Mesenchymal stem cell (in vitro differentiated cells and primary cell): ENCODE measurements at regions not wholly inside any gene's neighbourhood (a gene's known extent, or its start where the extent isn't known, plus 50 kb on each side); places are given as distances from the start of the nearest gene placed in this dataset.

Experiments
- DNase-seq: peaks from one replicate; pipeline ENCODE4 v3.0.0-alpha.2; 2013
- H2AFZ ChIP-seq: one replicate; pipeline ENCODE4 v1.6.1; 2013; ENCODE audit warnings: low read depth, mild to moderate bottlenecking, control low read depth, inconsistent platforms, low read length, moderate library complexity
- H2AK5ac ChIP-seq: 2 replicates; pipeline ENCODE4 v1.6.1; 2013; ENCODE audit warnings: low read length, moderate library complexity, mild to moderate bottlenecking, inconsistent platforms; ENCODE audit not compliant: severe bottlenecking
- H2BK120ac ChIP-seq: one replicate; pipeline ENCODE4 v1.6.1; 2013; ENCODE audit warnings: low read depth, mild to moderate bottlenecking, inconsistent platforms, low read length, moderate library complexity
- H2BK12ac ChIP-seq, 2 experiments: one replicate each; pipeline ENCODE4 v1.6.1; 2013; ENCODE audit warnings: inconsistent platforms in 2 of 2, low read length in 2 of 2, mild to moderate bottlenecking in 2 of 2, moderate library complexity in 2 of 2, control low read depth in 1 of 2
- H2BK15ac ChIP-seq: one replicate; pipeline ENCODE4 v1.6.1; 2013; ENCODE audit warnings: mild to moderate bottlenecking, low read depth, inconsistent platforms; ENCODE audit not compliant: poor library complexity, severe bottlenecking
- H2BK5ac ChIP-seq: 2 replicates; pipeline ENCODE4 v1.6.1; 2013; ENCODE audit warnings: low read depth, mild to moderate bottlenecking, low read length, control low read depth, inconsistent platforms; ENCODE audit not compliant: poor library complexity, severe bottlenecking
- H3K14ac ChIP-seq, 2 experiments: one replicate each; pipeline ENCODE4 v1.6.1; 2013; ENCODE audit warnings: inconsistent platforms in 2 of 2, low read length in 2 of 2, control low read depth in 1 of 2, mild to moderate bottlenecking in 1 of 2, moderate library complexity in 1 of 2
- H3K18ac ChIP-seq, 2 experiments: one replicate each; pipeline ENCODE4 v1.6.1; 2013; ENCODE audit warnings: inconsistent platforms in 2 of 2, low read length in 2 of 2, control low read depth in 1 of 2, low read depth in 1 of 2, mild to moderate bottlenecking in 1 of 2
- H3K23ac ChIP-seq, 2 experiments: one replicate each; pipeline ENCODE4 v1.6.1; 2013; ENCODE audit warnings: inconsistent platforms in 2 of 2, low read length in 2 of 2, mild to moderate bottlenecking in 2 of 2, moderate library complexity in 2 of 2, control low read depth in 1 of 2
- H3K27ac ChIP-seq: 2 replicates; pipeline ENCODE4 v1.5.1; 2013; ENCODE audit warnings: mild to moderate bottlenecking, moderate library complexity, low read length, control low read depth, inconsistent platforms; ENCODE audit not compliant: poor library complexity, severe bottlenecking
- H3K27me3 ChIP-seq, 2 experiments: 2 replicates each; pipeline versions ENCODE4 v1.6.1 to v1.7.0; 2013; ENCODE audit warnings: low read length in 2 of 2, mild to moderate bottlenecking in 2 of 2, moderate library complexity in 2 of 2, control low read depth in 1 of 2, inconsistent platforms in 1 of 2; ENCODE audit not compliant: control insufficient read depth in 1 of 2, insufficient read depth in 1 of 2
- H3K36me3 ChIP-seq, 2 experiments: 2 replicates each; pipeline versions ENCODE4 v1.6.1 to v1.7.0; 2013; ENCODE audit warnings: low read length in 2 of 2, control low read depth in 1 of 2, inconsistent platforms in 1 of 2, low read depth in 1 of 2, mild to moderate bottlenecking in 1 of 2; ENCODE audit not compliant: insufficient read depth in 2 of 2, control insufficient read depth in 1 of 2
- H3K4ac ChIP-seq, 2 experiments: one replicate each; pipeline ENCODE4 v1.6.1; 2013; ENCODE audit warnings: inconsistent platforms in 2 of 2, low read length in 2 of 2, mild to moderate bottlenecking in 2 of 2, moderate library complexity in 2 of 2, control low read depth in 1 of 2, low read depth in 1 of 2
- H3K4me1 ChIP-seq: 2 replicates; pipeline ENCODE4 v1.6.1; 2013; ENCODE audit warnings: low read depth, low read length, control low read depth; ENCODE audit not compliant: control insufficient read depth, insufficient read depth
- H3K4me2 ChIP-seq: 2 replicates; pipeline ENCODE4 v1.6.1; 2013; ENCODE audit warnings: low read length, mild to moderate bottlenecking, inconsistent platforms; ENCODE audit not compliant: poor library complexity, severe bottlenecking
- H3K4me3 ChIP-seq, 2 experiments: 2 replicates each; pipeline versions ENCODE4 v1.5.1 to v1.7.0; 2013; ENCODE audit warnings: low read length in 2 of 2, mild to moderate bottlenecking in 2 of 2, control low read depth in 1 of 2, low read depth in 1 of 2; ENCODE audit not compliant: insufficient read depth in 1 of 2
- H3K79me1 ChIP-seq: replicated peaks from 2 replicates; pipeline ENCODE4 v1.6.1; 2013; ENCODE audit warnings: mild to moderate bottlenecking, control low read depth, low read length, inconsistent platforms; ENCODE audit not compliant: poor library complexity, severe bottlenecking
- H3K9ac ChIP-seq: 2 replicates; pipeline ENCODE4 v1.7.0; 2013; ENCODE audit warnings: mild to moderate bottlenecking, low read length, moderate library complexity
- H3K9me3 ChIP-seq: 2 replicates; pipeline ENCODE4 v1.7.0; 2013; ENCODE audit warnings: mild to moderate bottlenecking, low read length; ENCODE audit not compliant: control insufficient read depth
- H4K8ac ChIP-seq: one replicate; pipeline ENCODE4 v1.6.1; 2013; ENCODE audit warnings: inconsistent platforms, mild to moderate bottlenecking, low read length, moderate library complexity
- H4K91ac ChIP-seq: one replicate; pipeline ENCODE4 v1.6.1; 2013; ENCODE audit warnings: mild to moderate bottlenecking, low read length, inconsistent platforms
- WGBS: methylation state at CpG from one replicate; pipeline ENCODE4 v1.1.7; 2013; ENCODE audit warnings: mixed read lengths; 5-methylcytosine and 5-hydroxymethylcytosine counted together

DNA sequence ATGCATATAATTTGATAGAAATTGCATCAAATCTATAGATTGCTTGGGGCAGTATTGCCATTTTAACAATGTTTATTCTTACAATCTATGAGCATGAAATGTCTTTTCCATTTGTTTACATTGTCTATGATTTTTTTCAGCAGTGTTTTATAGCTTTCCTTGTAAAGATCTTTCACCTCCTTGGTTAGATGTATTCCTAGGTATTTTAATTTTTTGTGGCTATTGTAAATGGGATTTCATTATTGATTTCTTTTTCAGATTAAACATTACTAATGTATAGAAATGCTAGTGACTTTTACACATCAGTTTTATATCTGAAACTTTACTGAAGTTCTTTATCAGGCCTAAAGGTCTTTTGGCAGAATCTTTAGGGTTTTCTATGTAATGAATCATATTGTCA, 237.6 kb upstream of the STAC start:
- H4K8ac ChIP-seq: no peak overlapping the region
- no peak for DNase-seq
- H3K27me3 ChIP-seq: no peaks in the 10 kb centered on the region

DNA sequence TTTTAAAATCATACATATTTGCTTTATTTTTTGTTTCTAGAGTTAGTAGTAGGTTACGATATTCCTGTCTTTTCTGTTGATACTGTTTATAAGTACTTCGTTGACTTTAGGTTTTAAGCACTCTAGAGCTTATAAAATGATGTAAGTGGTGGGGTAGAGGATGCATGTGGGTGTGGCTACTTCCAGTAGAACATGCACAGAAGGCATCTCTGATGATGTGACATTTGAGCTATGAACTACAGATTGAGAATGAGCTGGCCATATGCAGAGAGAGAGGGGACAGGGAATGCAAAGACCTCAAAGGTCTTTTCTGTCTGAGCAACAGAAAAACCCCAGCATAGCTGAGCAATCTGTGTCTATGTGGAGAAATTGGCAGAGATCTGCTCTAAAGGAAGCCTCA, 233.9 kb upstream of the STAC start:
- Histone ChIP-seq H3K9ac (no peak overlapping the region), H2BK5ac (no peak overlapping the region), H4K8ac (no peak overlapping the region), H4K91ac (no peak overlapping the region), H3K4ac (no peak overlapping the region), H3K4me1 (no peaks in the 10 kb centered on the region), H3K18ac (no peak overlapping the region), H2BK12ac (no peak overlapping the region), H3K9me3 (no peaks in the 10 kb centered on the region), H3K4me2 (no peak overlapping the region), H2AK5ac (no peak overlapping the region), H3K79me1 (no peaks in the 10 kb centered on the region), H3K27ac (no peak overlapping the region), H3K36me3 (no peaks in the 10 kb centered on the region), H3K27me3 (no peaks in the 10 kb centered on the region), H3K14ac (no peak overlapping the region), H2AFZ (no peak overlapping the region), H3K23ac (no peak overlapping the region), H3K4me3 (no peak overlapping the region), H2BK15ac (no peak overlapping the region), H2BK120ac (no peak overlapping the region)
- WGBS: 85% methylated on average over 2 of the region's 2 CpGs
- DNase-seq: no peak

More for the DNA sequence above, 237.6 kb upstream of the STAC start:
- H2AFZ ChIP-seq: no peak overlapping the region
- no peak overlapping the region for H2BK120ac ChIP-seq
- no peaks in the 10 kb centered on the region for H3K9me3 ChIP-seq
- H4K91ac ChIP-seq: no peak overlapping the region
- H3K9ac ChIP-seq: no peak overlapping the region
- no peak overlapping the region for H3K4ac ChIP-seq
- H2BK5ac ChIP-seq: no peak overlapping the region
- H3K36me3 ChIP-seq: no peaks in the 10 kb centered on the region
- no peak overlapping the region for H2BK15ac ChIP-seq
- H3K27ac ChIP-seq: no peak overlapping the region
- no peak overlapping the region for H2BK12ac ChIP-seq
- no peaks in the 10 kb centered on the region for H3K4me1 ChIP-seq
- no peaks in the 10 kb centered on the region for H3K79me1 ChIP-seq
- no peak overlapping the region for H3K18ac ChIP-seq
- H3K4me3 ChIP-seq: no peak overlapping the region
- no peak overlapping the region for H2AK5ac ChIP-seq
- H3K23ac ChIP-seq: no peak overlapping the region
- no peak overlapping the region for H3K14ac ChIP-seq
- H3K4me2 ChIP-seq: no peak overlapping the region

DNA sequence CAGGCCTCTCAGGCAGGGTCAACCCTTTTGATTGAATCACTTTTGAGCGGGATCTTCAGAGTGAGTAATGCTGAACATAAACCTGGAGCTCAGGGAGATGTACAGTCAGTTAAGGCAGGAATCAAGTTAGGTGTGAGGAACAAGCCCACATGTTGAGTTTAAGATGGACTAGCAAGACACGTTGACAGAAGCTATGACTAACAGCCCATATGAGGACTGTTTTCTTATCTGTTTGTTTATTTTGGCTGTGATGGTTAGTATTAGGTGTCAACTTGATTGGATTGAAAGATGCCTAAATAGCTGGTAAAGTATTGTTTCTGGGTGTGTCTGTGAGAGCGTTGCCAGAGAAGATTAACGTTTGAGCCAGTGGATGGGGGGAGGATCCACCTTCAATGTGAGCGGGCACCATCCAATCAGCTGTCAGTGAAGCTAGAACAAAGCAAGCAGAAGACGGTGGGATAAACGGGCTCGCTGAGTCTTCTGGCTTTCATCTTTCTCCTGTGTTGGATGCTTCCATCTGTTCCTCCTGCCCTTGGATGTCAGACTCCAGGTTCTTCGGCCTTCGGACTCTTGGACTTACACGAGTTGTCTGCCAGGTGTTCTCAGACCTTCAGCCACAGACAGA, 232.3 kb upstream of the STAC start:
- H3K4me2 ChIP-seq: no peak overlapping the region
- no peak overlapping the region for H2BK12ac ChIP-seq
- no peak overlapping the region for H3K23ac ChIP-seq
- H3K27me3 ChIP-seq: no peaks in the 10 kb centered on the region
- H3K9me3 ChIP-seq: no peaks in the 10 kb centered on the region
- no peak overlapping the region for H2BK5ac ChIP-seq
- H3K4ac ChIP-seq: no peak overlapping the region
- no peak for DNase-seq
- H2AFZ ChIP-seq: no peak overlapping the region
- no peak overlapping the region for H4K8ac ChIP-seq
- no peaks in the 10 kb centered on the region for H3K79me1 ChIP-seq
- H2AK5ac ChIP-seq: no peak overlapping the region
- H3K14ac ChIP-seq: no peak overlapping the region
- H3K4me1 ChIP-seq: no peaks in the 10 kb centered on the region
- H3K27ac ChIP-seq: no peak overlapping the region
- no peak overlapping the region for H4K91ac ChIP-seq
- H2BK15ac ChIP-seq: no peak overlapping the region
- no peak overlapping the region for H3K18ac ChIP-seq
- no peak overlapping the region for H3K9ac ChIP-seq
- no peak overlapping the region for H3K4me3 ChIP-seq
- no peaks in the 10 kb centered on the region for H3K36me3 ChIP-seq
- no peak overlapping the region for H2BK120ac ChIP-seq
- 77% methylated on average over 11 of the region's 11 CpGs for WGBS

DNA sequence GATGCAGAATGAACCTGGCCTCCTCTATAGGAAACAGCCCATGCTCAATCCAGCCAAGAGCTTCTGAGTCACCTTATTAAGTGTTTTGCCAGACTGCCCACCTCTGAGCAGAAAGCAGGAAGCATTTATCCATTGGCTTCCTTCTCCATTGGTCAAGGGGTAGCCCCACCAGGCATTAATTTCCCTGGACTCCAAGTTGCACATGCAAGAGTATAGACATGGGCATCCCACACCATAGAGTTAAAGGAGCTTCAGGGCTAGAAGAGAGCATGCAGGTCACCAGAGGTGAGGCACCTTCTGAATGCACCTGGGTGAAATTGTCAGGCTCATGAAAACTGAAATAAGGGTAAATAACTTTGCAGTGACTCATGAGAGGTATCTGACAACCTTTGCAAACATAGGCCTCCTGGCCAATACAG, 230.8 kb upstream of the STAC start:
- H2AFZ ChIP-seq: no peak overlapping the region
- no peak overlapping the region for H2AK5ac ChIP-seq
- no peak overlapping the region for H3K18ac ChIP-seq
- H3K79me1 ChIP-seq: no peaks in the 10 kb centered on the region
- H4K8ac ChIP-seq: no peak overlapping the region
- H3K27ac ChIP-seq: no peak overlapping the region
- DNase-seq: no peak
- no peak overlapping the region for H3K23ac ChIP-seq
- no peak overlapping the region for H3K4me2 ChIP-seq
- no peak overlapping the region for H3K14ac ChIP-seq
- H3K9ac ChIP-seq: no peak overlapping the region
- H4K91ac ChIP-seq: no peak overlapping the region
- H3K4me1 ChIP-seq: no peaks in the 10 kb centered on the region
- no peak overlapping the region for H2BK120ac ChIP-seq
- H2BK12ac ChIP-seq: no peak overlapping the region
- H2BK5ac ChIP-seq: no peak overlapping the region
- no peak overlapping the region for H2BK15ac ChIP-seq
- H3K9me3 ChIP-seq: no peaks in the 10 kb centered on the region
- no peak overlapping the region for H3K4me3 ChIP-seq
- no peaks in the 10 kb centered on the region for H3K27me3 ChIP-seq
- no peaks in the 10 kb centered on the region for H3K36me3 ChIP-seq
- no peak overlapping the region for H3K4ac ChIP-seq
